ENCODE measurements at regions not wholly inside any gene's neighbourhood (a gene's known extent, or its start where the extent isn't known, plus 50 kb on each side); places are given as distances from the start of the nearest gene placed in this dataset.

DNA sequence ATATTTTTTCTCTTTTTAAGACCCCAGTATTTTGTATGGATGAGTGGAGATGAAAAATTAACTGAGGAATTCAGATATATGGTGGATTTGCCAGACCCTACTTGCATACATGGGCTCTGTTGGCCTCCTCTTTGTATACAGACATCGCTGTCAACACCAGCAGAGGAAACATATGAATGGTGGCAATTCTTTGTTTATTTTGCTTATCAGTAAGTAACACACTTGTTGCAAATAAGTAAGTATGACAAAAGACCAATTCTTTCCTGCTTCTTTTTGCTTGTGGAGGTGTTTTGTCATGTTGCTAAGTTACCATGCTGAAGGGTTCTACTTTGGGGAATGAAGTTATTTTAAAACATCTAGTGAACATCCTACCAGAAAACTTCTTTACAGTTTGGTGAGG is 298.2 kb downstream of the KIF4B start:
- Histone ChIP-seq H3K4me3 (ENCODE audit: low read depth in 2 of 2, low read length in 2 of 2) (no peak overlapping the region), H3K4me1 (ENCODE audit: control insufficient read depth, insufficient read depth, low read length) (no peaks in the 10 kb centered on the region), H3K9me3 (ENCODE audit: control insufficient read depth, insufficient read depth, low read depth, low read length) (no peaks in the 10 kb centered on the region), H3K36me3 (ENCODE audit: control insufficient read depth, insufficient read depth, low read length) (no peaks in the 10 kb centered on the region), H3K27ac (ENCODE audit: low read length) (no peak overlapping the region), H3K27me3 (ENCODE audit: control insufficient read depth, insufficient read depth, low read length) (no peaks in the 10 kb centered on the region)
- ChIA-PET CTCF (no interaction called here), POLR2A (no interaction called here)
- TF ChIP-seq, protein P1, sequence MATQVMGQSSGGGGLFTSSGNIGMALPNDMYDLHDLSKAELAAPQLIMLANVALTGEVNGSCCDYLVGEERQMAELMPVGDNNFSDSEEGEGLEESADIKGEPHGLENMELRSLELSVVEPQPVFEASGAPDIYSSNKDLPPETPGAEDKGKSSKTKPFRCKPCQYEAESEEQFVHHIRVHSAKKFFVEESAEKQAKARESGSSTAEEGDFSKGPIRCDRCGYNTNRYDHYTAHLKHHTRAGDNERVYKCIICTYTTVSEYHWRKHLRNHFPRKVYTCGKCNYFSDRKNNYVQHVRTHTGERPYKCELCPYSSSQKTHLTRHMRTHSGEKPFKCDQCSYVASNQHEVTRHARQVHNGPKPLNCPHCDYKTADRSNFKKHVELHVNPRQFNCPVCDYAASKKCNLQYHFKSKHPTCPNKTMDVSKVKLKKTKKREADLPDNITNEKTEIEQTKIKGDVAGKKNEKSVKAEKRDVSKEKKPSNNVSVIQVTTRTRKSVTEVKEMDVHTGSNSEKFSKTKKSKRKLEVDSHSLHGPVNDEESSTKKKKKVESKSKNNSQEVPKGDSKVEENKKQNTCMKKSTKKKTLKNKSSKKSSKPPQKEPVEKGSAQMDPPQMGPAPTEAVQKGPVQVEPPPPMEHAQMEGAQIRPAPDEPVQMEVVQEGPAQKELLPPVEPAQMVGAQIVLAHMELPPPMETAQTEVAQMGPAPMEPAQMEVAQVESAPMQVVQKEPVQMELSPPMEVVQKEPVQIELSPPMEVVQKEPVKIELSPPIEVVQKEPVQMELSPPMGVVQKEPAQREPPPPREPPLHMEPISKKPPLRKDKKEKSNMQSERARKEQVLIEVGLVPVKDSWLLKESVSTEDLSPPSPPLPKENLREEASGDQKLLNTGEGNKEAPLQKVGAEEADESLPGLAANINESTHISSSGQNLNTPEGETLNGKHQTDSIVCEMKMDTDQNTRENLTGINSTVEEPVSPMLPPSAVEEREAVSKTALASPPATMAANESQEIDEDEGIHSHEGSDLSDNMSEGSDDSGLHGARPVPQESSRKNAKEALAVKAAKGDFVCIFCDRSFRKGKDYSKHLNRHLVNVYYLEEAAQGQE (IDR thresholded peaks at IDR 0.05; ENCODE audit: insufficient read depth in 1 of 2, low read depth in 2 of 2, low read length in 1 of 2), result no peak
- TF ChIP-seq CTCF (IDR thresholded peaks at IDR 0.05), result no peak
- no peak for TF ChIP-seq SIN3A (IDR thresholded peaks at IDR 0.05; ENCODE audit: borderline replicate concordance, insufficient read depth, low read depth, low read length)
- TF ChIP-seq TCF7L2 (IDR thresholded peaks at IDR 0.05; ENCODE audit: low read depth, low read length), result no peak
- TF ChIP-seq POLR2AphosphoS5 (IDR thresholded peaks at IDR 0.05; ENCODE audit: low read depth, low read length), result no peak
- in situ Hi-C loops (cut with HindIII; ENCODE audit: low pct_unique_long_range_greater_than_20kb, low sequenced_read_pairs) (no loop called here), intact Hi-C loops (cut with micrococcal nuclease; ENCODE audit: unreplicated experiment) (no loop called here)
- no peak for DNase-seq (ENCODE audit: low read depth, low spot score)
- ATAC-seq, result no peak
- no TSS peak for BruUV-seq (replicated peaks)

- intact Hi-C loops (cut with micrococcal nuclease; ENCODE audit: unreplicated experiment), result no loop called here
- Histone ChIP-seq H3K27me3 (ENCODE audit: control insufficient read depth, insufficient read depth, low read length) (no peaks in the 10 kb centered on the region), H3K27ac (ENCODE audit: low read length) (no peak overlapping the region), H3K4me1 (ENCODE audit: control insufficient read depth, insufficient read depth, low read length) (no peaks in the 10 kb centered on the region), H3K4me3 (ENCODE audit: low read depth in 2 of 2, low read length in 2 of 2) (no peak overlapping the region), H3K9me3 (ENCODE audit: control insufficient read depth, insufficient read depth, low read depth, low read length) (no peaks in the 10 kb centered on the region), H3K36me3 (ENCODE audit: control insufficient read depth, insufficient read depth, low read length) (no peaks in the 10 kb centered on the region)
- in situ Hi-C loops (cut with HindIII; ENCODE audit: low pct_unique_long_range_greater_than_20kb, low sequenced_read_pairs), result no loop called here
- POLR2A ChIA-PET, result no interaction called here
- DNase-seq (ENCODE audit: low read depth, low spot score) (no peak), ATAC-seq (no peak)
- BruUV-seq (replicated peaks), result no TSS peak
- TF ChIP-seq SIN3A (IDR thresholded peaks at IDR 0.05; ENCODE audit: borderline replicate concordance, insufficient read depth, low read depth, low read length), result no peak
- TF ChIP-seq POLR2AphosphoS5 (IDR thresholded peaks at IDR 0.05; ENCODE audit: low read depth, low read length), result no peak
- no peak for TF ChIP-seq TCF7L2 (IDR thresholded peaks at IDR 0.05; ENCODE audit: low read depth, low read length)
- TF ChIP-seq, protein P1 (IDR thresholded peaks at IDR 0.05; ENCODE audit: insufficient read depth in 1 of 2, low read depth in 2 of 2, low read length in 1 of 2), result no peak
- no peak for TF ChIP-seq CTCF (IDR thresholded peaks at IDR 0.05)
- CTCF ChIA-PET, result no interaction called here
These were observed 300.0 kb downstream of the KIF4B start for GRCh38 chr5:155313518-155313917.
